ENCODE measurements at regions not wholly inside any gene's neighbourhood (a gene's known extent, or its start where the extent isn't known, plus 50 kb on each side); places are given as distances from the start of the nearest gene placed in this dataset.

DNA sequence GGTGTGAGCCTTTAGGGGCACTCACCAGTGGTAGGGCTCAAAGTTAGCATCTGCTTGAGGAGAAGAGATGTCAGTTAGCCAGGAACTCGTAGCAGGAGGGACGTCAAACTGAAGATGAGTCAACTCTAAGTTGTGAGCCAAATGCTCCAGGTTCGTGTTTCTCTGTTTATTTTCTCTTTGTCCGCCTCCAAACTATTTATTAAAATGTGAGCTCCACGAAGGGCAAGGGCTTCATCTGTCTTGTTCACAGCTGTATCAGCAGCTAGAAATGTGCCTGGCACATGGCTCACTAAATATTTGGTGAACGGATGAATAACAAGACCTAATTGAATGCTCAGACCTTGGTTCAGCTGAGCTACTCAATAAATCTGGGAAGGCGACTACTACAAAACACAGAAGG, 248.9 kb downstream of the BCOR start:
- Histone ChIP-seq H2AK9ac (replicated peaks; ENCODE audit: low read depth, low read length, poor library complexity) (no peak overlapping the region), H3K9me3 (ENCODE audit: control insufficient read depth, insufficient read depth, low read length) (no peaks in the 10 kb centered on the region), H3K4ac (ENCODE audit: low read depth, low read length) (peak overlapping the region; percentile 17; the same call in 1 of the 2 replicates), H3K4me2 (ENCODE audit: low read depth, low read length) (no peak overlapping the region), H3K27ac (ENCODE audit: insufficient read depth, low read length) (no peak overlapping the region), H2BK5ac (ENCODE audit: low read depth, low read length, poor library complexity, severe bottlenecking) (no peak overlapping the region), H4K20me1 (ENCODE audit: insufficient read depth, low read length) (no peaks in the 10 kb centered on the region), H2BK20ac (ENCODE audit: low read depth, low read length) (no peak overlapping the region), H3K56ac (ENCODE audit: extremely low read depth, insufficient read depth, low read length) (no peak overlapping the region), H3K18ac (ENCODE audit: low read depth, low read length) (no peak overlapping the region), H4K8ac (ENCODE audit: low read depth in 2 of 2, low read length in 2 of 2) (no peak overlapping the region), H2BK15ac (ENCODE audit: low read depth, low read length) (no peak overlapping the region), H3K36me3 (ENCODE audit: control insufficient read depth, insufficient read depth, low read length) (no peaks in the 10 kb centered on the region), H4K5ac (ENCODE audit: low read depth, low read length) (no peak overlapping the region), H2BK120ac (ENCODE audit: low read depth, low read length) (no peak overlapping the region), H4K91ac (ENCODE audit: insufficient read depth, low read depth, low read length) (no peak overlapping the region), H3K4me1 (ENCODE audit: control insufficient read depth, insufficient read depth, low read length) (peaks cover 6% of the 10 kb centered on the region), H3K14ac (replicated peaks; ENCODE audit: low read depth, low read length) (no peak overlapping the region), H3K23ac (ENCODE audit: low read depth, low read length) (no peak overlapping the region), H3K79me1 (ENCODE audit: low read depth in 1 of 2, low read length in 2 of 2) (no peaks in the 10 kb centered on the region), H3K9ac (ENCODE audit: low read depth, low read length) (no peak overlapping the region), H3K27me3 (ENCODE audit: control insufficient read depth, insufficient read depth, low read length) (peaks cover 16% of the 10 kb centered on the region; the same call in 1 of the 2 replicates), H2AK5ac (ENCODE audit: low read depth, low read length) (no peak overlapping the region), H2AFZ (replicated peaks; ENCODE audit: low read length, poor library complexity) (no peak overlapping the region), H3K4me3 (ENCODE audit: insufficient read depth, low read depth, low read length) (no peak overlapping the region), H3K9me1 (ENCODE audit: insufficient read depth, low read length) (peaks cover 3% of the 10 kb centered on the region; the same call in 1 of the 2 replicates)
- TF ChIP-seq SMC3 (IDR thresholded peaks at IDR 0.05; ENCODE audit: low read depth, low read length) (0 out of 2 replicates have a peak, but pooled peaks have one; percentile 7), MAZ (IDR thresholded peaks at IDR 0.05; ENCODE audit: borderline replicate concordance, low read depth, low read length) (no peak), MXI1 (IDR thresholded peaks at IDR 0.05; ENCODE audit: borderline replicate concordance, low read depth, low read length) (0 out of 2 replicates have a peak, but pooled peaks have one; percentile 32), RCOR1 (IDR thresholded peaks at IDR 0.05; ENCODE audit: insufficient replicate concordance, low read length) (peak; percentile 39), RAD21 (IDR thresholded peaks at IDR 0.05; ENCODE audit: low read length) (no peak), CEBPB (IDR thresholded peaks at IDR 0.05; ENCODE audit: low read depth, low read length) (no peak), NFE2L2 (IDR thresholded peaks at IDR 0.05; ENCODE audit: low read depth, low read length) (no peak), RFX5 (IDR thresholded peaks at IDR 0.05; ENCODE audit: low read depth, low read length) (no peak), MAFK (IDR thresholded peaks at IDR 0.05; ENCODE audit: low read depth, low read length) (no peak), FOS (IDR thresholded peaks at IDR 0.05; ENCODE audit: low read depth, low read length) (peak; percentile 53), BHLHE40 (IDR thresholded peaks at IDR 0.05; ENCODE audit: low read depth, low read length) (peak; percentile 93), POLR2A (IDR thresholded peaks at IDR 0.05; ENCODE audit: low read depth, low read length) (no peak), CHD1 (IDR thresholded peaks at IDR 0.05; ENCODE audit: low read depth, low read length) (no peak)
- TF ChIP-seq, protein P1, sequence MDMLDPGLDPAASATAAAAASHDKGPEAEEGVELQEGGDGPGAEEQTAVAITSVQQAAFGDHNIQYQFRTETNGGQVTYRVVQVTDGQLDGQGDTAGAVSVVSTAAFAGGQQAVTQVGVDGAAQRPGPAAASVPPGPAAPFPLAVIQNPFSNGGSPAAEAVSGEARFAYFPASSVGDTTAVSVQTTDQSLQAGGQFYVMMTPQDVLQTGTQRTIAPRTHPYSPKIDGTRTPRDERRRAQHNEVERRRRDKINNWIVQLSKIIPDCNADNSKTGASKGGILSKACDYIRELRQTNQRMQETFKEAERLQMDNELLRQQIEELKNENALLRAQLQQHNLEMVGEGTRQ (IDR thresholded peaks at IDR 0.05; ENCODE audit: low read depth, low read length) = no peak
- TF ChIP-seq, protein P2, sequence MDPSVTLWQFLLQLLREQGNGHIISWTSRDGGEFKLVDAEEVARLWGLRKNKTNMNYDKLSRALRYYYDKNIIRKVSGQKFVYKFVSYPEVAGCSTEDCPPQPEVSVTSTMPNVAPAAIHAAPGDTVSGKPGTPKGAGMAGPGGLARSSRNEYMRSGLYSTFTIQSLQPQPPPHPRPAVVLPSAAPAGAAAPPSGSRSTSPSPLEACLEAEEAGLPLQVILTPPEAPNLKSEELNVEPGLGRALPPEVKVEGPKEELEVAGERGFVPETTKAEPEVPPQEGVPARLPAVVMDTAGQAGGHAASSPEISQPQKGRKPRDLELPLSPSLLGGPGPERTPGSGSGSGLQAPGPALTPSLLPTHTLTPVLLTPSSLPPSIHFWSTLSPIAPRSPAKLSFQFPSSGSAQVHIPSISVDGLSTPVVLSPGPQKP (IDR thresholded peaks at IDR 0.05; ENCODE audit: borderline replicate concordance, low read depth, low read length) = no peak
- TF ChIP-seq, protein P3, sequence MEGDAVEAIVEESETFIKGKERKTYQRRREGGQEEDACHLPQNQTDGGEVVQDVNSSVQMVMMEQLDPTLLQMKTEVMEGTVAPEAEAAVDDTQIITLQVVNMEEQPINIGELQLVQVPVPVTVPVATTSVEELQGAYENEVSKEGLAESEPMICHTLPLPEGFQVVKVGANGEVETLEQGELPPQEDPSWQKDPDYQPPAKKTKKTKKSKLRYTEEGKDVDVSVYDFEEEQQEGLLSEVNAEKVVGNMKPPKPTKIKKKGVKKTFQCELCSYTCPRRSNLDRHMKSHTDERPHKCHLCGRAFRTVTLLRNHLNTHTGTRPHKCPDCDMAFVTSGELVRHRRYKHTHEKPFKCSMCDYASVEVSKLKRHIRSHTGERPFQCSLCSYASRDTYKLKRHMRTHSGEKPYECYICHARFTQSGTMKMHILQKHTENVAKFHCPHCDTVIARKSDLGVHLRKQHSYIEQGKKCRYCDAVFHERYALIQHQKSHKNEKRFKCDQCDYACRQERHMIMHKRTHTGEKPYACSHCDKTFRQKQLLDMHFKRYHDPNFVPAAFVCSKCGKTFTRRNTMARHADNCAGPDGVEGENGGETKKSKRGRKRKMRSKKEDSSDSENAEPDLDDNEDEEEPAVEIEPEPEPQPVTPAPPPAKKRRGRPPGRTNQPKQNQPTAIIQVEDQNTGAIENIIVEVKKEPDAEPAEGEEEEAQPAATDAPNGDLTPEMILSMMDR (conservative IDR thresholded peaks at IDR 0.05; ENCODE audit: low read depth, low read length) = no peak
- 28% methylated on average over 4 of the region's 7 CpGs; no CpG with 5 or more reads in 1 of the 2 experiments for WGBS, 2 experiments (ENCODE audit: extremely low coverage in 2 of 2, insufficient read length in 1 of 2)
- in situ Hi-C loops (cut with MboI; ENCODE audit: low sequenced_read_pairs) = no loop called here
- POLR2A ChIA-PET (ENCODE audit: unreplicated experiment) = no interaction called here
- dilution Hi-C loops (cut with HindIII; ENCODE audit: low sequenced_read_pairs, unreplicated experiment) = no loop called here
- ATAC-seq (ENCODE audit: low read depth) (peak; percentile 77), DNase-seq (peak; percentile 95)
- intact Hi-C loops (cut with micrococcal nuclease) = loop anchor here (1.0 kb wide), 1 partner anchor 48 kb away; no protein-coding TSS in a partner anchor
- CTCF ChIA-PET = no interaction called here
- BruUV-seq (replicated peaks) = no TSS peak

All from IMR-90 (cell line).